ENCODE measurements at regions not wholly inside any gene's neighbourhood (a gene's known extent, or its start where the extent isn't known, plus 50 kb on each side); places are given as distances from the start of the nearest gene placed in this dataset.

DNA sequence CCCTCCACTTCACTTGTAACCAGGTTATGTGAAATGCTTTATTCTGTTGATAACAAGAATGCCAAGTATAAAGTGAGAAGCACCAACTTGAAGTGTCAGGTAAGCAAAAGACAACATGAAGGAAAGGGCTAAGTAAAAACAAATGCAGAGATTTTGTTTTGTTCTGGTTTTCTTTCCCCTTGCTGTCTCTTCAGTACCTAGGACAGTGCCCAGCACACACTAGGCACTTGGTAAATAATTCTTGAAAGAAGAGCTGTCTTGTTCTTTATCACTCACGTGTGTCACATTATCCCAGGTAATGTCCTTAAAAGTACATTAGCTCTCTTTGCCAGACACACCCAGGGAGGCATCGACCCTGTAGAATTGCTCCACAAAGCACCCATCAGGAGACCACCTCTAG lies 350.0 kb upstream of the IRAK1BP1 start:
- DNase-seq, result no peak
- Histone ChIP-seq H3K36me3 (no peaks in the 10 kb centered on the region), H3K4me1 (no peaks in the 10 kb centered on the region), H3K9me3 (no peaks in the 10 kb centered on the region), H3K27ac (no peak overlapping the region), H3K27me3 (peaks cover 0 to 11% (median 0%) of the 10 kb centered on the region in 9 donors), H3K4me3 (no peak overlapping the region)
- TF ChIP-seq, protein P1, sequence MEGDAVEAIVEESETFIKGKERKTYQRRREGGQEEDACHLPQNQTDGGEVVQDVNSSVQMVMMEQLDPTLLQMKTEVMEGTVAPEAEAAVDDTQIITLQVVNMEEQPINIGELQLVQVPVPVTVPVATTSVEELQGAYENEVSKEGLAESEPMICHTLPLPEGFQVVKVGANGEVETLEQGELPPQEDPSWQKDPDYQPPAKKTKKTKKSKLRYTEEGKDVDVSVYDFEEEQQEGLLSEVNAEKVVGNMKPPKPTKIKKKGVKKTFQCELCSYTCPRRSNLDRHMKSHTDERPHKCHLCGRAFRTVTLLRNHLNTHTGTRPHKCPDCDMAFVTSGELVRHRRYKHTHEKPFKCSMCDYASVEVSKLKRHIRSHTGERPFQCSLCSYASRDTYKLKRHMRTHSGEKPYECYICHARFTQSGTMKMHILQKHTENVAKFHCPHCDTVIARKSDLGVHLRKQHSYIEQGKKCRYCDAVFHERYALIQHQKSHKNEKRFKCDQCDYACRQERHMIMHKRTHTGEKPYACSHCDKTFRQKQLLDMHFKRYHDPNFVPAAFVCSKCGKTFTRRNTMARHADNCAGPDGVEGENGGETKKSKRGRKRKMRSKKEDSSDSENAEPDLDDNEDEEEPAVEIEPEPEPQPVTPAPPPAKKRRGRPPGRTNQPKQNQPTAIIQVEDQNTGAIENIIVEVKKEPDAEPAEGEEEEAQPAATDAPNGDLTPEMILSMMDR (IDR thresholded peaks at IDR 0.05), result no peak
- TF ChIP-seq POLR2A (IDR thresholded peaks at IDR 0.05), result no peak
- ATAC-seq, result no peak
- whole genome bisulfite sequencing, 4 donors, result 24 to 58% (median 50%) methylated on average over 2 of the region's 2 CpGs
- intact Hi-C loops (cut with DNase I), result no loop called here

DNA sequence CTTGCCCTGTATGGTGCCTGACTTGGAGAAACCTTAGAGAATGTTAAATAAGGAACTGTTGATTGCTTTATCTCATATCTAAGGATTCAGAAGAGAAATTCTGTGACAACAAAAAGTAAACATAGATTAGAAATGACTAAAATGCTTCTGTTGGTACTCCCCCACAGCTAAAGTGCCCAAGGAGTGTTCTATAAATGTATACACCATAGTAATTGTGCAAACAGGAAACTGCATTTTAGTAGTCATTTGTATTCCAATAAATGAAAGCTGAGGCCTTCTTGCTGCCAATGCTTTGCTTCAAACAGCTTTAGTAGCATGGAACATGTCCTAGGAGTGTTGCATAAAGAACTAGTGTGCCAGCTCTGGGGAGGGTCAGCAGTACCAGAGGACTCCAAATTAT lies 343.7 kb upstream of the IRAK1BP1 start:
- H3K27ac ChIP-seq, result no peak overlapping the region
- no peak overlapping the region for H3K4me3 ChIP-seq
- no peaks in the 10 kb centered on the region for H3K4me1 ChIP-seq
- DNase-seq (no peak), ATAC-seq (no peak)
- intact Hi-C loops (cut with DNase I), result no loop called here
- TF ChIP-seq, protein P1 (IDR thresholded peaks at IDR 0.05), result no peak
- TF ChIP-seq POLR2A (IDR thresholded peaks at IDR 0.05), result no peak
- H3K9me3 ChIP-seq, result no peaks in the 10 kb centered on the region
- H3K27me3 ChIP-seq, result no peaks in the 10 kb centered on the region
- H3K36me3 ChIP-seq, result no peaks in the 10 kb centered on the region

DNA sequence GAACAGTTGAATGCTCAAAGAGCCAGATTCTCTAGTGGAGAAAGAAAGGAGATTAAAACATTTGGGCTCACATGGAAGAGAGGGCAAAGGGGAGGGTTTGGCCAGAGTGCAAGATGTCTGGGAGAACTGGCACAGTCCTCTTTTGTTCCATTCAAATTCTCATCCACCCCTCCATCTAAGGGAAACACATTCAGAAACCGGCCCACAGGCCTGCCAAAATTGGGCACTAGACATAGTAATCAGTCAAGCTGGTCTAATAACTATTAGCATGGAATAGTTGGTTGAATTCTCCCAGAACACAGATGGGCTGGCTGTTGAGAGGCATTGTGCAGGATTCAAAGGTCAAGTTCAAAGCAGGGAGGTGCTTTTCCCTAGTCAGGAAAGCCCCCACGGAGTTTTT lies 341.4 kb upstream of the IRAK1BP1 start:
- WGBS, 4 donors, result 41 to 54% (median 49%) methylated on average over 2 of the region's 2 CpGs
- no peaks in the 10 kb centered on the region for H3K4me1 ChIP-seq
- no peak overlapping the region for H3K27ac ChIP-seq
- TF ChIP-seq POLR2A (IDR thresholded peaks at IDR 0.05), result no peak
- TF ChIP-seq, protein P1 (IDR thresholded peaks at IDR 0.05), result no peak
- DNase-seq (no peak), ATAC-seq (no peak)
- no peaks in the 10 kb centered on the region for H3K36me3 ChIP-seq
- H3K27me3 ChIP-seq, result no peaks in the 10 kb centered on the region
- intact Hi-C loops (cut with DNase I), result no loop called here
- no peak overlapping the region for H3K4me3 ChIP-seq
- H3K9me3 ChIP-seq, result no peaks in the 10 kb centered on the region

DNA sequence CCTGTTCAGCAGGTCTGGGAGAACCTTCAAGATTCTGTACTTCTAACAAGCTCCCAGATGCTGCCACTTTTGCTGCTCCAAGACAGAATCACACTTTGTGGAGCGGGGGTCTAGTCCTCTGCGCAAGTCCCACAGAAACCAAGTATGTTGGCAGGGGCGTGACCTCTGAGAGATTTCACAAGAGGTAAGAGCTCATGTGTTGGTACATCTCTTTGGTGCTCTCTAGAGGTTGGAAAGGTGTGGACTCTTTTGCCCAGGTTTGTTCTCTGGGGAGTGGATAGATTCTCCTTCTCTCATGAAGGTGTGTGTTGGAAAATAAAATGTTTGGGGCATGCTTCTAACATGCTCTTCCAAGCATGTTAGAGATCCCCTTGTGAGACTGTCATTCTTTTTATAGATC lies 340.9 kb upstream of the IRAK1BP1 start:
- no peaks in the 10 kb centered on the region for H3K36me3 ChIP-seq
- TF ChIP-seq POLR2A (IDR thresholded peaks at IDR 0.05), result no peak
- TF ChIP-seq, protein P1 (IDR thresholded peaks at IDR 0.05), result no peak
- no peaks in the 10 kb centered on the region for H3K4me1 ChIP-seq
- 82 to 92% (median 86%) methylated on average over 3 of the region's 3 CpGs for WGBS, 4 donors
- H3K4me3 ChIP-seq, result no peak overlapping the region
- H3K27ac ChIP-seq, result no peak overlapping the region
- intact Hi-C loops (cut with DNase I), result no loop called here
- H3K9me3 ChIP-seq, result no peaks in the 10 kb centered on the region
- DNase-seq (no peak), ATAC-seq (no peak)
- no peaks in the 10 kb centered on the region for H3K27me3 ChIP-seq
